ENCODE measurements at regions not wholly inside any gene's neighbourhood (a gene's known extent, or its start where the extent isn't known, plus 50 kb on each side); places are given as distances from the start of the nearest gene placed in this dataset.

- no peak for TF ChIP-seq CTCF (IDR thresholded peaks at IDR 0.05)
- TF ChIP-seq NFE2L1 (CRISPR knock-in tag; IDR thresholded peaks at IDR 0.05): no peak
- no peak for TF ChIP-seq ATF1 (CRISPR knock-in tag; IDR thresholded peaks at IDR 0.05)
- no peak for TF ChIP-seq ARID4B (CRISPR knock-in tag; IDR thresholded peaks at IDR 0.05; ENCODE audit: borderline replicate concordance)
- TF ChIP-seq ESRRA (CRISPR knock-in tag; IDR thresholded peaks at IDR 0.05; ENCODE audit: borderline replicate concordance): no peak
- TF ChIP-seq PREB (CRISPR knock-in tag; IDR thresholded peaks at IDR 0.05; ENCODE audit: borderline replicate concordance): no peak
- no peak for TF ChIP-seq JUN (CRISPR knock-in tag; IDR thresholded peaks at IDR 0.05)
- no peak for TF ChIP-seq E2F1 (CRISPR knock-in tag; IDR thresholded peaks at IDR 0.05)
These were observed 115.5 kb upstream of the ZNF644 start for GRCh38 chr1:91137173-91137852.
